ENCODE measurements at regions not wholly inside any gene's neighbourhood (a gene's known extent, or its start where the extent isn't known, plus 50 kb on each side); places are given as distances from the start of the nearest gene placed in this dataset.

- TF ChIP-seq POLR2A (IDR thresholded peaks at IDR 0.05) (no peak), POLR2AphosphoS5 (IDR thresholded peaks at IDR 0.05) (no peak)
- TF ChIP-seq, protein P1, sequence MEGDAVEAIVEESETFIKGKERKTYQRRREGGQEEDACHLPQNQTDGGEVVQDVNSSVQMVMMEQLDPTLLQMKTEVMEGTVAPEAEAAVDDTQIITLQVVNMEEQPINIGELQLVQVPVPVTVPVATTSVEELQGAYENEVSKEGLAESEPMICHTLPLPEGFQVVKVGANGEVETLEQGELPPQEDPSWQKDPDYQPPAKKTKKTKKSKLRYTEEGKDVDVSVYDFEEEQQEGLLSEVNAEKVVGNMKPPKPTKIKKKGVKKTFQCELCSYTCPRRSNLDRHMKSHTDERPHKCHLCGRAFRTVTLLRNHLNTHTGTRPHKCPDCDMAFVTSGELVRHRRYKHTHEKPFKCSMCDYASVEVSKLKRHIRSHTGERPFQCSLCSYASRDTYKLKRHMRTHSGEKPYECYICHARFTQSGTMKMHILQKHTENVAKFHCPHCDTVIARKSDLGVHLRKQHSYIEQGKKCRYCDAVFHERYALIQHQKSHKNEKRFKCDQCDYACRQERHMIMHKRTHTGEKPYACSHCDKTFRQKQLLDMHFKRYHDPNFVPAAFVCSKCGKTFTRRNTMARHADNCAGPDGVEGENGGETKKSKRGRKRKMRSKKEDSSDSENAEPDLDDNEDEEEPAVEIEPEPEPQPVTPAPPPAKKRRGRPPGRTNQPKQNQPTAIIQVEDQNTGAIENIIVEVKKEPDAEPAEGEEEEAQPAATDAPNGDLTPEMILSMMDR (IDR thresholded peaks at IDR 0.05): no peak
These were observed 340.2 kb upstream of the BRINP1 start for GRCh38 chr9:119709431-119709830.
